Ascending aorta (tissue), 2 donors: ENCODE measurements at regions not wholly inside any gene's neighbourhood (a gene's known extent, or its start where the extent isn't known, plus 50 kb on each side); places are given as distances from the start of the nearest gene placed in this dataset.

Source experiments
- DNase-seq, 2 donors: peaks; one replicate each; pipeline ENCODE4 v3.0.0-alpha.2; 2019; ENCODE audit warnings: low spot score in 2 of 2
- H3K27ac ChIP-seq, 2 donors: fragments of 200-600 bp; sonication (generic); one replicate each; pipeline ENCODE4 v1.5.1; 2016 to 2017; ENCODE audit warnings: mild to moderate bottlenecking in 1 of 2
- H3K27me3 ChIP-seq: fragments of 200-600 bp; sonication (generic); one replicate; pipeline ENCODE4 v1.5.1; 2017
- H3K36me3 ChIP-seq, 2 donors: fragments of 200-600 bp; sonication (generic); one replicate each; pipeline ENCODE4 v1.5.1; 2016
- H3K4me1 ChIP-seq, 2 donors: fragments of 200-600 bp; sonication (generic); one replicate each; pipeline ENCODE4 v1.5.1; 2016 to 2017; ENCODE audit warnings: mild to moderate bottlenecking in 1 of 2
- H3K4me3 ChIP-seq, 2 donors: fragments of 200-600 bp; sonication (generic); one replicate each; pipeline ENCODE4 v1.5.1; 2016 to 2017; ENCODE audit warnings: mild to moderate bottlenecking in 1 of 2
- H3K9me3 ChIP-seq, 2 donors: fragments of 200-600 bp; sonication (generic); one replicate each; pipeline ENCODE4 v1.5.1; 2016
- intact Hi-C: fragments of 100-400 bp; cut with DNase I; formaldehyde crosslinking; loops from one replicate; pipeline ENCODE4 v1.15.1; 2023
- TF ChIP-seq, protein P1 (sequence below), 3 experiments: fragments of 200-600 bp in 2 of 3; fragments of 450-650 bp in 1 of 3; sonication (generic) in 2 of 3; IDR thresholded peaks; one replicate each; pipeline ENCODE4 v1.5.1; 2016 to 2019; ENCODE audit warnings: antibody characterized with exemption in 3 of 3, mild to moderate bottlenecking in 1 of 3, moderate library complexity in 1 of 3

- peaks cover 0 to 14% of the 10 kb centered on the region in 2 donors for H3K9me3 ChIP-seq
- no peak overlapping the region for H3K4me3 ChIP-seq
- no peak overlapping the region for H3K27ac ChIP-seq
- intact Hi-C loops, result no loop called here
- no peaks in the 10 kb centered on the region for H3K27me3 ChIP-seq
- H3K4me1 ChIP-seq, result no peaks in the 10 kb centered on the region
- no peaks in the 10 kb centered on the region for H3K36me3 ChIP-seq
- TF ChIP-seq, protein P1, sequence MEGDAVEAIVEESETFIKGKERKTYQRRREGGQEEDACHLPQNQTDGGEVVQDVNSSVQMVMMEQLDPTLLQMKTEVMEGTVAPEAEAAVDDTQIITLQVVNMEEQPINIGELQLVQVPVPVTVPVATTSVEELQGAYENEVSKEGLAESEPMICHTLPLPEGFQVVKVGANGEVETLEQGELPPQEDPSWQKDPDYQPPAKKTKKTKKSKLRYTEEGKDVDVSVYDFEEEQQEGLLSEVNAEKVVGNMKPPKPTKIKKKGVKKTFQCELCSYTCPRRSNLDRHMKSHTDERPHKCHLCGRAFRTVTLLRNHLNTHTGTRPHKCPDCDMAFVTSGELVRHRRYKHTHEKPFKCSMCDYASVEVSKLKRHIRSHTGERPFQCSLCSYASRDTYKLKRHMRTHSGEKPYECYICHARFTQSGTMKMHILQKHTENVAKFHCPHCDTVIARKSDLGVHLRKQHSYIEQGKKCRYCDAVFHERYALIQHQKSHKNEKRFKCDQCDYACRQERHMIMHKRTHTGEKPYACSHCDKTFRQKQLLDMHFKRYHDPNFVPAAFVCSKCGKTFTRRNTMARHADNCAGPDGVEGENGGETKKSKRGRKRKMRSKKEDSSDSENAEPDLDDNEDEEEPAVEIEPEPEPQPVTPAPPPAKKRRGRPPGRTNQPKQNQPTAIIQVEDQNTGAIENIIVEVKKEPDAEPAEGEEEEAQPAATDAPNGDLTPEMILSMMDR (IDR thresholded peaks at IDR 0.05), result no peak
- no peak for DNase-seq
These were observed 253.8 kb upstream of the CCL2 start for GRCh38 chr17:34001246-34001645.

- Histone ChIP-seq H3K4me3 (no peak overlapping the region), H3K36me3 (no peaks in the 10 kb centered on the region), H3K9me3 (peaks cover 0 to 2% of the 10 kb centered on the region in 2 donors), H3K27ac (no peak overlapping the region), H3K27me3 (no peaks in the 10 kb centered on the region), H3K4me1 (no peaks in the 10 kb centered on the region)
- DNase-seq, result no peak
- intact Hi-C loops, result no loop called here
- TF ChIP-seq, protein P1 (IDR thresholded peaks at IDR 0.05), result no peak
These were observed 249.0 kb upstream of the CCL2 start for GRCh38 chr17:34006126-34006525.

GRCh38 chr17:34008125-34008524 is 247.0 kb upstream of the CCL2 start:
- no peak overlapping the region for H3K27ac ChIP-seq
- H3K4me1 ChIP-seq, result no peaks in the 10 kb centered on the region
- DNase-seq, result no peak
- TF ChIP-seq, protein P1 (IDR thresholded peaks at IDR 0.05), result no peak
- no peaks in the 10 kb centered on the region for H3K27me3 ChIP-seq
- H3K36me3 ChIP-seq, result no peaks in the 10 kb centered on the region
- H3K4me3 ChIP-seq, result no peak overlapping the region
- intact Hi-C loops, result no loop called here
- H3K9me3 ChIP-seq, result no peaks in the 10 kb centered on the region

- Histone ChIP-seq H3K36me3 (no peaks in the 10 kb centered on the region), H3K4me1 (no peaks in the 10 kb centered on the region), H3K9me3 (no peaks in the 10 kb centered on the region), H3K27me3 (no peaks in the 10 kb centered on the region), H3K27ac (no peak overlapping the region), H3K4me3 (no peak overlapping the region)
- TF ChIP-seq, protein P1 (IDR thresholded peaks at IDR 0.05), result no peak
- DNase-seq, result no peak
- intact Hi-C loops, result no loop called here
These were observed 245.2 kb upstream of the CCL2 start for GRCh38 chr17:34009912-34010311.

- Histone ChIP-seq H3K27ac (no peak overlapping the region), H3K4me1 (no peaks in the 10 kb centered on the region), H3K27me3 (no peaks in the 10 kb centered on the region), H3K4me3 (no peak overlapping the region), H3K36me3 (no peaks in the 10 kb centered on the region), H3K9me3 (no peaks in the 10 kb centered on the region)
- TF ChIP-seq, protein P1 (IDR thresholded peaks at IDR 0.05), result no peak
- intact Hi-C loops, result no loop called here
- DNase-seq, result no peak
These were observed 244.6 kb upstream of the CCL2 start for GRCh38 chr17:34010534-34010933.

- DNase-seq, result no peak
- no peak overlapping the region for H3K27ac ChIP-seq
- no peaks in the 10 kb centered on the region for H3K27me3 ChIP-seq
- no peaks in the 10 kb centered on the region for H3K9me3 ChIP-seq
- H3K4me3 ChIP-seq, result no peak overlapping the region
- intact Hi-C loops, result no loop called here
- H3K4me1 ChIP-seq, result no peaks in the 10 kb centered on the region
- H3K36me3 ChIP-seq, result no peaks in the 10 kb centered on the region
- TF ChIP-seq, protein P1 (IDR thresholded peaks at IDR 0.05), result no peak
These were observed 243.5 kb upstream of the CCL2 start for GRCh38 chr17:34011599-34011998.
